ENCODE measurements at regions not wholly inside any gene's neighbourhood (a gene's known extent, or its start where the extent isn't known, plus 50 kb on each side); places are given as distances from the start of the nearest gene placed in this dataset.
A peak's percentile ranks its signal among the peaks of the same experiment; 100 is the strongest.

DNA sequence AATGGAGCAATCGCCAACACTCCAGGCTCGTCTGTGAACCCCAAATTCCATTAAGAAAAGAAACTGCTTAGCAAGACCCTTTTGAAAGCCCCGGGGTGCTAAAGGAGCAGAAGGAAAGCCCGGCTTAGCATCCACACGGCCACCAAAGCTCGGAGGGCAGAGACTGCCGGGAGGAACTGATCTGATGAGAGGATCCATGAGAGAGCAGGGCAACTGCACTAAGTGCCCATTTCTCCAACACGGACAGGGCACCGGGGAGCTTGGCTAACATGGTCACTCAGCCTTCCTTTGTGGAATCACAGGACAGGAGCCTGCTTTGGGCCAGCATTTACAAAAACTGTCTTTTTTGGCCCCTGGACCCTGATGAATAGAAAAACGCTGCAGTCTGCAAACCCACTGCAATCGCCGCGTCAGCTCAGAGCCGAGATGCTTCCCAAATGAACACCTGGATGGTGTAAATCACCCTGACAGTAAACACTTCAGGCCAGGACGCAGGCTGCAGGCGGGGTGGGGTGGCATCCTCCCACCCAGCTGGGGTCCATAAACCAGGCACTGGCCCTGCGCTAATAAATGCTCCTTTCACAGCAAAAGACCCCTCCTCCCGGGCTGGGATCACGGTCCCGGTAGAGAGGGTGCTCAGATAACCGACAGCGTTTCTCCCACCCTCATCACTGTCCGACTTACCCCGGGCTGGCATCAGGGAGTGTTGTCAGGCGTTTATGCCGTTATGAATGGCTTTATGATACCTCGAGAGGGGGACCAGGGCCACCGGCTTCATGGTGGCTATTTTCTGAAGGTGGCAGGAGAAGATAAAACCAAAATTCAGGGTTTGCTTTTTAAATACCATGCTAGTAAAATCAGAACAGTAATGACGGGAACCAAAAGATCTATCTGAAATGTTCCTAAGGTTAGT is 299.5 kb downstream of the IRF8 start:
- DNase-seq: no peak
- H3K27ac ChIP-seq (ENCODE audit: low read length): peak overlapping the region; percentile 92
- peaks cover 74% of the 10 kb centered on the region for H3K27me3 ChIP-seq (ENCODE audit: control insufficient read depth, insufficient read depth, low read length)

DNA sequence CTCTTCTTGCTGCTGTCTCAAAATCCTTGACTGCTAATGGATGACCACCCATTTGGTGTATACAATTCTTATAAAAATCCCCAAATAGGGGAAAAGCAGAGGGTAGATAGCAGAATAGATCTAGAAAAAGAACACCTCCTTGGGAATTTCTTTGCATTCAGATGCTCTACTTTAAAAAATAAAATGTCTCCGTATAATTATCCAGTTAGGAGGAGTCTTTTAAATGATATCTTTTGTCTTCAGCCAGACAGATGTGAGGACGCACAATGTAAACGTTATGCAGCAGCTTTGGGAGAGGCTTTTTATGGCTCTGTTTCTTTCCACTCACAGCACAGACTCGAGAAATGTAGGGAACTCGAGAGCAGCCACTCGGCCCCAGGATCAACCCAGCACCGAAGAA is 300.2 kb downstream of the IRF8 start:
- WGBS (ENCODE audit: insufficient coverage, low lambda C conversion rate): no CpG with 5 or more reads among the region's 7 CpGs
- Histone ChIP-seq H3K4me3 (ENCODE audit: low read length) (no peak overlapping the region), H3K27ac (ENCODE audit: low read length) (peak overlapping the region; percentile 92), H3K36me3 (ENCODE audit: control insufficient read depth, insufficient read depth, low read length) (no peaks in the 10 kb centered on the region), H3K4me1 (ENCODE audit: control insufficient read depth, insufficient read depth, low read length) (peaks cover 8% of the 10 kb centered on the region), H3K9me3 (ENCODE audit: control insufficient read depth, low read depth, low read length) (no peaks in the 10 kb centered on the region), H3K27me3 (ENCODE audit: control insufficient read depth, insufficient read depth, low read length) (peaks cover 70% of the 10 kb centered on the region)
- DNase-seq: no peak

More for the DNA sequence above, 299.5 kb downstream of the IRF8 start:
- Histone ChIP-seq H3K9me3 (ENCODE audit: control insufficient read depth, low read depth, low read length) (no peaks in the 10 kb centered on the region), H3K4me1 (ENCODE audit: control insufficient read depth, insufficient read depth, low read length) (peaks cover 8% of the 10 kb centered on the region), H3K4me3 (ENCODE audit: low read length) (peak overlapping the region; percentile 33), H3K36me3 (ENCODE audit: control insufficient read depth, insufficient read depth, low read length) (no peaks in the 10 kb centered on the region)
- no CpG with 5 or more reads among the region's 29 CpGs for WGBS (ENCODE audit: insufficient coverage, low lambda C conversion rate)

DNA sequence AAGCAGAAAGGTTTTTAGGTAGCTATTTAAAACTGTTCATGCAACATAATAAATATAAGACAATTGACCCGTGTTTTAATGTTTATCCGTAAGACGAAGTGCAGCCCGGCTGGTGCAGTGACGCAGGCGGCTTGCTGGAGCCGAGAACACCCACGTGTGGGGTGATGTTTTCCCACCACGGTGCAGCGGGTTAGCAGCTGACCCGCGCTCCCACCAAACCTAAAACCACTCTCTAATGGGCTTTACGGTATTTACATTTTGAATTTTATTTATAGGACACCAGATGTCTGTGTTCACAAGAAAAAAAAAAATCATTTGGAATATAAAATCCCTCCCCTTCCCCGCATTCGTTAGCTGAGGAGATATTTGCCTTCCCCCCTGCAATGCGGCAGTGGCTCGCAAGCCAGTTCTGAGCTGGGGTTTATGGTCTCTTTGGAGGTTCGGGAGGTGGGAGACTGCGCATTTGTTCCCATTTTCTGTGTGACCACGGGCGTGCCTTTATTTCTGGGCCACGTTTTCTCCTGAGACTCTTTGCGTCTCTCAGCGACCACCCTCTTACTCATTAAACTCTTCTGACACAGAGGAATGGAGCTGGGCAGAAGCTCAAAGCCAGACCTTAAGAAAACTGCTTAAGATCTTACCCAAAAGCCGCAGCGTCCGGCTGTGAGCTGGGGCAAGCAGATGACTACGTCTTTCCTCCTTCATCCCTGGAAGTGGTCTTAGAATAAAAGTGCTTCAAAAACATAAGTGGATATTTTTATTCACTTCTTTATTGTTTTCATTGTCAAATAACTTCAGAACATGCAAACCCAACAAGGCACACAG is 301.1 kb downstream of the IRF8 start:
- peak overlapping the region; percentile 92 for H3K27ac ChIP-seq (ENCODE audit: low read length)
- DNase-seq: peak; percentile 54 to 56

DNA sequence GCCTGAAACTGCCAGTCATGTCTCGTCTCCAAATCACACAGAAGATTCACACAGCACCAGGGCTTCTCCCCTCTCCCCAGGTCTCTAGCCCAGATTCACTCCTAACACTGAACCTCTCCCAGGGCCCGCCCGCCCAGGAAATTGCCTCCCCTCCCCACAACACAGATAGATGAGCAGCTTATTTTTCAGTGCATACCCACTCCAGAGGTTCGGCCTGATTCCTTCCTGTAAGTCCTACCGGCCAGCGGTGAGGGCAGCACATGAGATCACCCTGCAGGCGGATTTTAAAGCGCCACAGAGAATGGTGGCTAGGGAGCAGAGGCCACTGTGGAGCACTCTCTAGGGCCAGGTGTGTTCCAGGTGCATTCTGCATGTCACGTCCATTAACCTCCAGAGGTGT is 301.8 kb downstream of the IRF8 start:
- H3K36me3 ChIP-seq (ENCODE audit: control insufficient read depth, insufficient read depth, low read length): no peaks in the 10 kb centered on the region
- peak overlapping the region; percentile 92 for H3K27ac ChIP-seq (ENCODE audit: low read length)
- H3K9me3 ChIP-seq (ENCODE audit: control insufficient read depth, low read depth, low read length): no peaks in the 10 kb centered on the region
- DNase-seq: no peak
- peaks cover 8% of the 10 kb centered on the region for H3K4me1 ChIP-seq (ENCODE audit: control insufficient read depth, insufficient read depth, low read length)
- peaks cover 60% of the 10 kb centered on the region for H3K27me3 ChIP-seq (ENCODE audit: control insufficient read depth, insufficient read depth, low read length)
- WGBS (ENCODE audit: insufficient coverage, low lambda C conversion rate): no CpG with 5 or more reads among the region's 9 CpGs
- H3K4me3 ChIP-seq (ENCODE audit: low read length): no peak overlapping the region

More for the DNA sequence above, 301.1 kb downstream of the IRF8 start:
- Histone ChIP-seq H3K36me3 (ENCODE audit: control insufficient read depth, insufficient read depth, low read length) (no peaks in the 10 kb centered on the region), H3K27me3 (ENCODE audit: control insufficient read depth, insufficient read depth, low read length) (peaks cover 63% of the 10 kb centered on the region), H3K9me3 (ENCODE audit: control insufficient read depth, low read depth, low read length) (no peaks in the 10 kb centered on the region), H3K4me1 (ENCODE audit: control insufficient read depth, insufficient read depth, low read length) (peaks cover 8% of the 10 kb centered on the region), H3K4me3 (ENCODE audit: low read length) (peak overlapping the region; percentile 1)
- WGBS (ENCODE audit: insufficient coverage, low lambda C conversion rate): 83% methylated on average over 7 of the region's 28 CpGs

DNA sequence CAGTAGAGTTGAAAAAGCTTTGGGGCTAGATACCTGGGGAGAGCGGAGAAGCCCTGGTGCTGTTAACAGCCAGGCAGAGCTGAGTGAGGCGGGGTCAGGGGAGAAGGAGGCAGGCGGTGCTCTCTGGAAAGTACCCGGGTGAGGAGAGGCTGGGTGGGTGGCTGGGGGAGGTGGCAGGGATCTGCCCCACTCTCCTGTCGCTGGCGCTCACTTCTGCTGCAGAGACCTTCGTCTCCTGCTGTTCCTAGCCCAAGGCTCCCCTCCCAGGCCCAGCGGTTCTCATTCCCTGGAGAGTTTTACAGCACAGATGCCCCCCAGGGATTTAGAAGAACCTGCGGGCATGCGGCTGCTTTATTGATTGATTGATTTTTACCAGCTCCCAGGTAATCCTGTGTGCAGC is 302.8 kb downstream of the IRF8 start:
- no CpG with 5 or more reads among the region's 10 CpGs for WGBS (ENCODE audit: insufficient coverage, low lambda C conversion rate)
- no peak for DNase-seq
- H3K9me3 ChIP-seq (ENCODE audit: control insufficient read depth, low read depth, low read length): no peaks in the 10 kb centered on the region
- H3K27ac ChIP-seq (ENCODE audit: low read length): peak overlapping the region; percentile 92
- H3K27me3 ChIP-seq (ENCODE audit: control insufficient read depth, insufficient read depth, low read length): peaks cover 53% of the 10 kb centered on the region
- H3K4me3 ChIP-seq (ENCODE audit: low read length): no peak overlapping the region
- H3K36me3 ChIP-seq (ENCODE audit: control insufficient read depth, insufficient read depth, low read length): no peaks in the 10 kb centered on the region
- peaks cover 8% of the 10 kb centered on the region for H3K4me1 ChIP-seq (ENCODE audit: control insufficient read depth, insufficient read depth, low read length)

DNA sequence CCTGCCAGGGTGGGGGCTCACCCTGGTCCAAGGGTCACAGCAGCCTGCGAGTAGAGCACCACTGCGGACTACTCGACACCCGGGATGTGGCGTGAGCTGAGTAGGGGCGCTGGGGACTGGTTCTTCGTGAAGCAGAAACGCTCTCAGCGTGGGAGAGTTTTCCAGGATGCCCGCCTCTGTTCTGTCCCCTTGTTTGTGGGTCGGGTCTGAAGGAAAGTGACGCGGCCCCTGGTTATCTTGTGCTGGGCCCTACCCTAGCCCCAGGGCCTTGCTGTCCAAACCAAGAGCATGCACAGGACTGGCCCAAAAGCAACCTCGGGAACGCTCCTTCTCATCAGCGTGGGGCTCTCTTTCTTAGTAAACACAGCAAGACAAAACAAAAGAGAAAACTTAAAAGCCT is 303.3 kb downstream of the IRF8 start:
- no peak for DNase-seq
- Histone ChIP-seq H3K27ac (ENCODE audit: low read length) (peak overlapping the region; percentile 55), H3K4me3 (ENCODE audit: low read length) (no peak overlapping the region), H3K4me1 (ENCODE audit: control insufficient read depth, insufficient read depth, low read length) (peaks cover 8% of the 10 kb centered on the region), H3K36me3 (ENCODE audit: control insufficient read depth, insufficient read depth, low read length) (no peaks in the 10 kb centered on the region), H3K9me3 (ENCODE audit: control insufficient read depth, low read depth, low read length) (no peaks in the 10 kb centered on the region), H3K27me3 (ENCODE audit: control insufficient read depth, insufficient read depth, low read length) (peaks cover 48% of the 10 kb centered on the region)
- no CpG with 5 or more reads among the region's 16 CpGs for WGBS (ENCODE audit: insufficient coverage, low lambda C conversion rate)

DNA sequence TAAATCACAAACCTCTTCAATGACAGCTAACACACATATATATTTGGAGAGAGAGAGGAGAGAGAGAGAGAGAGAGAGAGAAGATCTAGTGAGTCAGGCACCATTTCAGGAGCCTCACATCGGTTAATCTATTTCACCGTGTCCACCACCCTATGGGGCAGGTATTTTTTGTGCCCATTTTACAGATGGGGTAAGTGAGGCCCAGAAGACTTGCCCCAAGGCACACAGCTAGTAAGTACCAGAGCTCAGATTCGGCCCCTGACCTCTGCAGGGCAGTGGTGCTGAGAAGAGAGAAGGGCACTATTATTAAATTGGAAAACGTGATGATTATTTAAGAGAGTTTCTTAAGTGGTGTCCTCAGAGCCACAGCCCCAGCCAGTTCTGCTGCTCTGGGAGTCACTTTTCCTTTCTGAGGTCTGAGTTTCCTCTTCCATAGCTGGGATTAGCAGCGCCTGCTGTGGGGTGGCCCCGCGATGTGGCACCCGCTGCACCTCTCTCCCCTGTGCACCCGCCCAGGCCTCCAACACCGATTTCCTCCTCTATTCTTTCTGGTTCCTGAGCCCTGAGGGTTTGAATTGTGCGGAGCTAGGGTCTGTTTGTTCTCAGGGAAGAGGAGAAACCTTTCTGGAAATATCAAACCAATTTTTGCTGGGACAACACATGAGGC is 303.9 kb downstream of the IRF8 start:
- Histone ChIP-seq H3K4me3 (ENCODE audit: low read length) (no peak overlapping the region), H3K27me3 (ENCODE audit: control insufficient read depth, insufficient read depth, low read length) (peaks cover 43% of the 10 kb centered on the region), H3K9me3 (ENCODE audit: control insufficient read depth, low read depth, low read length) (no peaks in the 10 kb centered on the region), H3K36me3 (ENCODE audit: control insufficient read depth, insufficient read depth, low read length) (no peaks in the 10 kb centered on the region), H3K4me1 (ENCODE audit: control insufficient read depth, insufficient read depth, low read length) (peaks cover 8% of the 10 kb centered on the region), H3K27ac (ENCODE audit: low read length) (peak overlapping the region; percentile 21)
- DNase-seq: no peak
- WGBS (ENCODE audit: insufficient coverage, low lambda C conversion rate): no CpG with 5 or more reads among the region's 11 CpGs

DNA sequence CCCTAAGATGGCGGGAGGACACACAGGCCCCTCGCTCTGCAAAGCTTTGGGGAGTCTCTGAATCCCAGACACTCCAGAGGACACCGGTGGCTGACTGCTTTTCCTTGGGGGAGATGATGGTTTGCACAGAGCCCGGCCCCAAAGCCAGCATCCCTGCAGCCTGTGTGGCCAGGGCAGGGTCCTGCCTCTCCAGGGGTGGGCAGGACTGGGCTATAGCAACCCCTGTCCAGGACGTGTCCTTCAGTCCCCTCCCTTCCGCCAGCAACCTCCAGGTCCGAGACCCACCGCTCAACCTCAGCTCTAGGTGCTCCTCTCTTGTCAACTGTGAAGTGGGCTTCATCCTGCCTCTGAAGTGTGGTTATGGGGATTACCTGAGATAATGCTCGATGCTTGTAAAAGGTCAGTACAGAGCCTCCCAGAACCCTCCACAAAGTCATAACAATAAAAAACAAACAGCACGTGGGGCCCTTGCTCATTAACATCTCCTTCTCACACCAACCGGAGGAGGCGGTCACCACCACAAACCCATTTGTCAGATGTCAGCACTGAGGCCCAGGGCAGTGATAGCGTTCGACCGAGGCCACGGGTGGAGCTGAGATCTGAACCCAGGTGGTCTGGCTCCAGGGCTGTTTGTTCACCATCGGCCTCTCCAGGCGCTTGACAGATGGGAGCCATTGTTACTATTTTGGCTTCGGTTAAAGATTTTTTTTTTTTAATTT is 304.8 kb downstream of the IRF8 start:
- DNase-seq: no peak
- Histone ChIP-seq H3K4me1 (ENCODE audit: control insufficient read depth, insufficient read depth, low read length) (peaks cover 8% of the 10 kb centered on the region), H3K36me3 (ENCODE audit: control insufficient read depth, insufficient read depth, low read length) (no peaks in the 10 kb centered on the region), H3K27me3 (ENCODE audit: control insufficient read depth, insufficient read depth, low read length) (peaks cover 35% of the 10 kb centered on the region), H3K4me3 (ENCODE audit: low read length) (no peak overlapping the region), H3K9me3 (ENCODE audit: control insufficient read depth, low read depth, low read length) (no peaks in the 10 kb centered on the region), H3K27ac (ENCODE audit: low read length) (no peak overlapping the region)
- WGBS (ENCODE audit: insufficient coverage, low lambda C conversion rate): 100% methylated on average over 1 of the region's 19 CpGs

DNA sequence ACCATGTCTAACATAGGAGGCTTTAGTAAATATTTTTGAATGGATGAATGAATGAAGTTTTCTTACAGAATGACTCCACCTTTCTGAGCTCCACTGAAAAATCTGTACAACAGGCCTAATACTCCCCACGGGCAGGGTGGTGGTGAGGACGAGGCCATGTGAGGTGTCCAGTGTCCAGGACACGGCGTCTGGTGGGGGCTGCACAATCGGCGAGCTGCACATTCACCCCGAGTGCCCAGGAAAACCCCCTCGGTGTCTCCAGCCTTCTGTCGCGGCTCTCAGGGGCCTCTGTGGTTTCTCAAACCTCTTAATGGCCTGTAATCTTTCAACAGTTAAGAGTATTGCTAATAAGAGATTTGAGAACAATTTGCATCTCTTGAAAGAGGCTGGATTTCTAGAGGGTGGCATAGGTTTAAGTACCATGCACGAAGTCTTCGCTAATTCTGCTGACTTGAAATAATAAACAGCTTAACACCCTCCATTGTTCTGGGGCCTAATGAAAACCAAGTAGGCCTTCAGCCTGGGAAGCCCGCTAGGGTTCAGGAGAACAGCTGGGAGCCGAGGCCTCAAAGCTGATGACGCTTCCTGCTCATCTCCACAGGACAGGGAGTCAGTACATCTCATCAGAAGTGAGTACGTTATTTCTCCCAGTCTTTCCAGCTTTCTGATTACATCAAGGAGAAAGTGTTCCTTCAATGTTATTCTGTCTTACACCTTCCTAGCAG is 304.6 kb upstream of the FOXF1 start:
- H3K4me3 ChIP-seq (ENCODE audit: low read length): no peak overlapping the region
- H3K36me3 ChIP-seq (ENCODE audit: control insufficient read depth, insufficient read depth, low read length): no peaks in the 10 kb centered on the region
- no peak overlapping the region for H3K27ac ChIP-seq (ENCODE audit: low read length)
- no peaks in the 10 kb centered on the region for H3K9me3 ChIP-seq (ENCODE audit: control insufficient read depth, low read depth, low read length)
- no peak for DNase-seq
- peaks cover 16% of the 10 kb centered on the region for H3K27me3 ChIP-seq (ENCODE audit: control insufficient read depth, insufficient read depth, low read length)
- 94% methylated on average over 3 of the region's 16 CpGs for WGBS (ENCODE audit: insufficient coverage, low lambda C conversion rate)
- peaks cover 8% of the 10 kb centered on the region for H3K4me1 ChIP-seq (ENCODE audit: control insufficient read depth, insufficient read depth, low read length)
